ENCODE measurements at regions not wholly inside any gene's neighbourhood (a gene's known extent, or its start where the extent isn't known, plus 50 kb on each side); places are given as distances from the start of the nearest gene placed in this dataset.

- no peak for DNase-seq (ENCODE audit: low read depth in 3 of 3)
Observed at GRCh38 chr4:184528713-184529112, 54.4 kb upstream of the IRF2 start.

- no peak for DNase-seq (ENCODE audit: low read depth in 3 of 3)
Observed at GRCh38 chr4:184528051-184528450, 53.7 kb upstream of the IRF2 start.

- no peak for DNase-seq (ENCODE audit: low read depth in 3 of 3)
Observed at GRCh38 chr4:184526228-184526627, 51.9 kb upstream of the IRF2 start.
